GM23248 (cell line): ENCODE measurements at regions not wholly inside any gene's neighbourhood (a gene's known extent, or its start where the extent isn't known, plus 50 kb on each side); places are given as distances from the start of the nearest gene placed in this dataset.

Experiments
- EZH2 ChIP-seq: fragments of 200-600 bp; sonication (generic); IDR thresholded peaks from 2 replicates; pipeline ENCODE4 v1.6.1; 2018; ENCODE audit warnings: antibody characterized with exemption, mild to moderate bottlenecking; ENCODE audit not compliant: insufficient read depth, poor library complexity, severe bottlenecking
- EZH2phosphoT487 ChIP-seq: fragments of 200-600 bp; sonication (generic); IDR thresholded peaks from 2 replicates; pipeline ENCODE4 v1.6.1; 2018; ENCODE audit warnings: antibody characterized with exemption, moderate library complexity, mild to moderate bottlenecking, low read depth; ENCODE audit not compliant: insufficient read depth

GRCh38 chr4:104878936-104879335, 267.7 kb upstream of the TET2 start:
- no peak for TF ChIP-seq EZH2phosphoT487
- TF ChIP-seq EZH2, result no peak
